HCT116 (cell line): ENCODE measurements at regions not wholly inside any gene's neighbourhood (a gene's known extent, or its start where the extent isn't known, plus 50 kb on each side); places are given as distances from the start of the nearest gene placed in this dataset.

ENCODE experiments used
- ATAC-seq: fragments of 200-7000 bp; cut with Tn5 transposase; 2 replicates; pipeline ENCODE4 v1.9.1; 2020; ENCODE audit warnings: mild to moderate bottlenecking, moderate library complexity
- BruUV-seq: library from RNA; stranded (reverse); fragments of 400-500 nt; replicated peaks from 2 replicates; lab custom pipeline; 2021; lab: Mats Ljungman, UMichigan
- CTCF ChIA-PET: fragments of 300-600 bp; sonication (Branson Sonifier 250); formaldehyde crosslinking; loops from one replicate; lab custom pipeline; 2021; ENCODE audit warnings: antibody characterized with exemption; lab: Charles Lee
- POLR2A ChIA-PET: fragments of 300-600, 350-600 bp; sonication (Branson Sonifier 250); formaldehyde crosslinking; loops from one replicate; lab custom pipeline; 2021; ENCODE audit warnings: antibody characterized with exemption; lab: Charles Lee
- RAD21 ChIA-PET, 2 experiments: fragments of 300-600 bp; sonication (Branson Sonifier 250); formaldehyde crosslinking; loops; one replicate each; lab custom pipeline; 2023; ENCODE audit warnings: low total read pairs in 2 of 2; ENCODE audit not compliant: uncharacterized antibody in 2 of 2, unreplicated experiment in 2 of 2, low non-redundant PET in 1 of 2; lab: Charles Lee
- DNase-seq: peaks from one replicate; pipeline ENCODE4 v3.0.0-alpha.2; 2010; ENCODE audit warnings: low read depth, low spot score
- H2AFZ ChIP-seq: fragments of 200-600 bp; shearing (Covaris generic), sonication (generic); 2 replicates; pipeline ENCODE4 v1.6.1; 2017; ENCODE audit warnings: low read depth, mixed run types, mixed read lengths, antibody characterized with exemption, low read length; ENCODE audit not compliant: poor library complexity, severe bottlenecking
- H3K27ac ChIP-seq: 2 replicates; pipeline ENCODE4 v1.5.1; 2012; ENCODE audit warnings: low read depth, low read length
- H3K27me3 ChIP-seq: fragments of 200-600 bp; sonication (generic); 2 replicates; pipeline ENCODE4 v1.6.1; 2016; ENCODE audit warnings: mixed run types, low read length, mixed read lengths; ENCODE audit not compliant: insufficient read depth
- H3K36me3 ChIP-seq, 2 experiments: fragments of 200-500 bp in 1 of 2; fragments of 200-600 bp in 1 of 2; sonication (Bioruptor generic) in 1 of 2; sonication (generic) in 1 of 2; 2 replicates each; pipeline versions ENCODE4 v1.5.1 to v1.6.1; 2014 to 2016; ENCODE audit warnings: low read length in 2 of 2, inconsistent platforms in 1 of 2, mixed read lengths in 1 of 2, mixed run types in 1 of 2; ENCODE audit not compliant: insufficient read depth in 2 of 2, control insufficient read depth in 1 of 2
- H3K4me1 ChIP-seq, 2 experiments: fragments of 200-600 bp in 1 of 2; sonication (generic) in 1 of 2; 2 replicates each; pipeline versions ENCODE4 v1.5.1 to v1.6.1; 2012 to 2017; ENCODE audit warnings: low read length in 2 of 2, inconsistent platforms in 1 of 2, mild to moderate bottlenecking in 1 of 2, mixed read lengths in 1 of 2, mixed run types in 1 of 2, moderate library complexity in 1 of 2; ENCODE audit not compliant: insufficient read depth in 2 of 2, control insufficient read depth in 1 of 2
- H3K4me2 ChIP-seq: fragments of 200-600 bp; sonication (generic); 2 replicates; pipeline ENCODE4 v1.6.1; 2017; ENCODE audit warnings: mixed run types, low read length, mixed read lengths
- H3K4me3 ChIP-seq, 2 experiments: fragments of 200-600 bp in 1 of 2; sonication (generic) in 1 of 2; replicated peaks in 1 of 2; 2 replicates each; pipeline ENCODE4 v1.5.1; 2011 to 2016; ENCODE audit warnings: low read length in 2 of 2, control low read depth in 1 of 2, low read depth in 1 of 2, mild to moderate bottlenecking in 1 of 2, mixed read lengths in 1 of 2, mixed run types in 1 of 2
- H3K79me2 ChIP-seq: fragments of 200-600 bp; sonication (generic); 2 replicates; pipeline ENCODE4 v1.6.1; 2017; ENCODE audit warnings: mild to moderate bottlenecking, mixed run types, low read length, moderate library complexity, mixed read lengths; ENCODE audit not compliant: insufficient read depth
- H3K9ac ChIP-seq: fragments of 200-600 bp; sonication (generic); 2 replicates; pipeline ENCODE4 v1.6.1; 2016; ENCODE audit warnings: low read length, mixed read lengths
- H3K9me2 ChIP-seq: fragments of 200-600 bp; sonication (generic), shearing (Covaris generic); 2 replicates; pipeline ENCODE4 v1.6.1; 2017; ENCODE audit warnings: mixed run types, mild to moderate bottlenecking, moderate library complexity; ENCODE audit not compliant: insufficient read depth
- H3K9me3 ChIP-seq, 2 experiments: fragments of 200-500 bp in 1 of 2; fragments of 200-600 bp in 1 of 2; sonication (Bioruptor generic) in 1 of 2; sonication (generic) in 1 of 2; 2 replicates each; pipeline ENCODE4 v1.6.1; 2014 to 2017; ENCODE audit warnings: low read length in 2 of 2, mixed read lengths in 2 of 2, inconsistent platforms in 1 of 2, low read depth in 1 of 2, mild to moderate bottlenecking in 1 of 2, mixed run types in 1 of 2, moderate library complexity in 1 of 2; ENCODE audit not compliant: control insufficient read depth in 1 of 2, insufficient read depth in 1 of 2
- H4K20me1 ChIP-seq: fragments of 200-600 bp; sonication (generic), shearing (Covaris generic); 2 replicates; pipeline ENCODE4 v1.6.1; 2017; ENCODE audit warnings: mixed run types, mild to moderate bottlenecking, moderate library complexity; ENCODE audit not compliant: insufficient read depth
- ATF3 ChIP-seq: IDR thresholded peaks from 2 replicates; pipeline ENCODE4 v1.6.1; 2012
- CBX3 ChIP-seq: IDR thresholded peaks from 2 replicates; pipeline ENCODE4 v1.6.1; 2012; ENCODE audit warnings: low read depth
- CEBPB ChIP-seq: IDR thresholded peaks from 2 replicates; pipeline ENCODE4 v1.6.1; 2012; ENCODE audit warnings: low read depth
- EGR1 ChIP-seq: IDR thresholded peaks from 2 replicates; pipeline ENCODE4 v1.6.1; 2012; ENCODE audit warnings: low read depth
- ELF1 ChIP-seq: IDR thresholded peaks from 2 replicates; pipeline ENCODE4 v1.6.1; 2012; ENCODE audit warnings: low read depth, borderline replicate concordance
- EZH2 ChIP-seq: fragments of 200-600 bp; sonication (generic); IDR thresholded peaks from 2 replicates; pipeline ENCODE4 v1.6.1; 2017; ENCODE audit warnings: antibody characterized with exemption, mixed run types
- EZH2phosphoT487 ChIP-seq: fragments of 200-600 bp; IDR thresholded peaks from 2 replicates; pipeline ENCODE4 v1.6.1; 2018; ENCODE audit warnings: antibody characterized with exemption, borderline replicate concordance
- REST ChIP-seq: IDR thresholded peaks from 2 replicates; pipeline ENCODE4 v1.6.1; 2012; ENCODE audit warnings: low read depth
- SP1 ChIP-seq: IDR thresholded peaks from 2 replicates; pipeline ENCODE4 v1.6.1; 2012; ENCODE audit warnings: low read depth
- SRF ChIP-seq: IDR thresholded peaks from 2 replicates; pipeline ENCODE4 v1.6.1; 2012; ENCODE audit warnings: low read depth
- TCF7L2 ChIP-seq: IDR thresholded peaks from 2 replicates; pipeline ENCODE4 v1.7.0; 2011; ENCODE audit warnings: borderline replicate concordance, inconsistent platforms; ENCODE audit not compliant: insufficient read depth, insufficient read length; ENCODE audit errors: extremely low read depth
- YY1 ChIP-seq: IDR thresholded peaks from 2 replicates; pipeline ENCODE4 v1.6.1; 2011; ENCODE audit warnings: low read length, low read depth, moderate library complexity, mild to moderate bottlenecking; ENCODE audit not compliant: insufficient replicate concordance; ENCODE audit errors: extremely low read depth
- ZBTB33 ChIP-seq: IDR thresholded peaks from 2 replicates; pipeline ENCODE4 v1.6.1; 2011; ENCODE audit warnings: mild to moderate bottlenecking, low read length, moderate library complexity; ENCODE audit not compliant: insufficient replicate concordance; ENCODE audit errors: extremely low read depth
- ZFX ChIP-seq: fragments of 450-650 bp; IDR thresholded peaks from 2 replicates; pipeline ENCODE4 v1.6.1; 2017
- intact Hi-C: fragments of 100-400 bp; cut with micrococcal nuclease; formaldehyde crosslinking; loops from 2 replicates; pipeline ENCODE4 v1.10.0; 2022
- TF ChIP-seq, protein P1 (sequence below): IDR thresholded peaks from 2 replicates; pipeline ENCODE4 v1.6.1; 2012
- TF ChIP-seq, protein P2 (sequence below), 3 experiments: fragments of 200-600 bp in 1 of 3; sonication (generic) in 1 of 3; IDR thresholded peaks in 2 of 3; conservative IDR thresholded peaks in 1 of 3; 2 replicates each; pipeline ENCODE4 v1.5.1; 2012 to 2017; ENCODE audit warnings: low read depth in 2 of 3, low read length in 2 of 3, antibody characterized with exemption in 1 of 3, borderline replicate concordance in 1 of 3, control low read depth in 1 of 3, mild to moderate bottlenecking in 1 of 3, mixed read lengths in 1 of 3, mixed run types in 1 of 3, moderate library complexity in 1 of 3; ENCODE audit not compliant: insufficient read depth in 1 of 3

DNA sequence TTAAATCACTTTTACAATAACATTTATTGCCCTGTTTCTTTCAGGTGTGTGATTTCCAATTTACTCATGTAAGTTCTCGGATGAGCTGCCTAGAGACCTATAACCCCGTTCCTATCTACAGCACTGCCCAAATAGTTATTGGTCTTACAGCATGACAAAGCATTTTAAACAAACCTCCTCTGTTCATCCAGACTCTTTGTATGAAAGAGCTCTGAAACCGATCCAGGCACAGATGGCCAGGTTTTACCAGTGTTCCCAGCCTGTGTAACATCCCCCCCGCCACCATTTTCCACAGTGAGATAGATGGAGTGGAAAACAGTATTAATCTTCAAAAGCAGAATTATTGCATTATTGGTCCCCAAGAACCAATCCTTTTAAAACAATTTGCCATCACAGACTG is 59.0 kb upstream of the SPTSSB start:
- ChIA-PET RAD21 (no interaction called here), CTCF (no interaction called here), POLR2A (no interaction called here)
- ATAC-seq (no peak), DNase-seq (no peak)
- no peak overlapping the region for H3K4me2 ChIP-seq
- H3K9me2 ChIP-seq: no peaks in the 10 kb centered on the region
- no peak for TF ChIP-seq EZH2phosphoT487
- TF ChIP-seq TCF7L2: no peak
- TF ChIP-seq SRF: no peak
- TF ChIP-seq CBX3: no peak
- TF ChIP-seq ATF3: no peak
- no peak for TF ChIP-seq ELF1
- no peak for TF ChIP-seq REST
- TF ChIP-seq, protein P1, sequence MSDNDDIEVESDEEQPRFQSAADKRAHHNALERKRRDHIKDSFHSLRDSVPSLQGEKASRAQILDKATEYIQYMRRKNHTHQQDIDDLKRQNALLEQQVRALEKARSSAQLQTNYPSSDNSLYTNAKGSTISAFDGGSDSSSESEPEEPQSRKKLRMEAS: no peak
- no peak for TF ChIP-seq SP1
- no peak for TF ChIP-seq YY1
- no peak for TF ChIP-seq CEBPB
- no peak for TF ChIP-seq ZBTB33
- TF ChIP-seq, protein P2, sequence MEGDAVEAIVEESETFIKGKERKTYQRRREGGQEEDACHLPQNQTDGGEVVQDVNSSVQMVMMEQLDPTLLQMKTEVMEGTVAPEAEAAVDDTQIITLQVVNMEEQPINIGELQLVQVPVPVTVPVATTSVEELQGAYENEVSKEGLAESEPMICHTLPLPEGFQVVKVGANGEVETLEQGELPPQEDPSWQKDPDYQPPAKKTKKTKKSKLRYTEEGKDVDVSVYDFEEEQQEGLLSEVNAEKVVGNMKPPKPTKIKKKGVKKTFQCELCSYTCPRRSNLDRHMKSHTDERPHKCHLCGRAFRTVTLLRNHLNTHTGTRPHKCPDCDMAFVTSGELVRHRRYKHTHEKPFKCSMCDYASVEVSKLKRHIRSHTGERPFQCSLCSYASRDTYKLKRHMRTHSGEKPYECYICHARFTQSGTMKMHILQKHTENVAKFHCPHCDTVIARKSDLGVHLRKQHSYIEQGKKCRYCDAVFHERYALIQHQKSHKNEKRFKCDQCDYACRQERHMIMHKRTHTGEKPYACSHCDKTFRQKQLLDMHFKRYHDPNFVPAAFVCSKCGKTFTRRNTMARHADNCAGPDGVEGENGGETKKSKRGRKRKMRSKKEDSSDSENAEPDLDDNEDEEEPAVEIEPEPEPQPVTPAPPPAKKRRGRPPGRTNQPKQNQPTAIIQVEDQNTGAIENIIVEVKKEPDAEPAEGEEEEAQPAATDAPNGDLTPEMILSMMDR (IDR thresholded peaks at IDR 0.05 in 2 of 3, conservative IDR thresholded peaks at IDR 0.05 in 1 of 3; ENCODE audit: borderline replicate concordance in 1 of 3, insufficient read depth in 1 of 3, low read depth in 2 of 3, low read length in 2 of 3): no peak
- TF ChIP-seq ZFX: no peak
- TF ChIP-seq EGR1: no peak
- no peak for TF ChIP-seq EZH2
- no peaks in the 10 kb centered on the region for H3K4me1 ChIP-seq
- H3K27ac ChIP-seq: no peak overlapping the region
- H3K9me3 ChIP-seq: no peaks in the 10 kb centered on the region
- BruUV-seq: no TSS peak
- H3K36me3 ChIP-seq: no peaks in the 10 kb centered on the region
- H3K79me2 ChIP-seq: no peaks in the 10 kb centered on the region
- H3K4me3 ChIP-seq: no peak overlapping the region
- intact Hi-C loops: no loop called here
- no peak overlapping the region for H2AFZ ChIP-seq
- no peak overlapping the region for H3K9ac ChIP-seq
- H4K20me1 ChIP-seq: no peaks in the 10 kb centered on the region
- H3K27me3 ChIP-seq: no peaks in the 10 kb centered on the region
